ENCODE measurements at regions not wholly inside any gene's neighbourhood (a gene's known extent, or its start where the extent isn't known, plus 50 kb on each side); places are given as distances from the start of the nearest gene placed in this dataset.

- H3K27ac Mint-ChIP-seq: no peak overlapping the region
- no peaks in the 10 kb centered on the region for H3K36me3 Mint-ChIP-seq
- no peak for DNase-seq (ENCODE audit: low spot score in 2 of 2)
- H3K9me3 Mint-ChIP-seq: no peaks in the 10 kb centered on the region
- no peaks in the 10 kb centered on the region for H3K4me1 Mint-ChIP-seq
- no peak overlapping the region for H3K4me3 Mint-ChIP-seq
- no peak for ATAC-seq
These were observed 72.9 kb upstream of the SEPTIN5 start for GRCh38 chr22:19641254-19641982.

- no peaks in the 10 kb centered on the region for H3K4me1 Mint-ChIP-seq
- no peak overlapping the region for H3K27ac Mint-ChIP-seq
- ATAC-seq (no peak), DNase-seq (ENCODE audit: low spot score in 2 of 2) (no peak)
- no peak overlapping the region for H3K4me3 Mint-ChIP-seq
- H3K9me3 Mint-ChIP-seq: peaks cover 2% of the 10 kb centered on the region
- no peaks in the 10 kb centered on the region for H3K36me3 Mint-ChIP-seq
These were observed 72.3 kb upstream of the SEPTIN5 start for GRCh38 chr22:19641983-19642451.

GRCh38 chr22:19643448-19644313 is 70.6 kb upstream of the SEPTIN5 start:
- no peak for ATAC-seq
- no peak for DNase-seq (ENCODE audit: low spot score in 2 of 2)
- Mint-ChIP-seq H3K9me3 (peaks cover 11% of the 10 kb centered on the region), H3K27ac (no peak overlapping the region), H3K4me3 (no peak overlapping the region), H3K36me3 (no peaks in the 10 kb centered on the region), H3K4me1 (no peaks in the 10 kb centered on the region)

GRCh38 chr22:19644314-19645223 is 69.7 kb upstream of the SEPTIN5 start:
- H3K36me3 Mint-ChIP-seq: no peaks in the 10 kb centered on the region
- no peak for ATAC-seq
- no peaks in the 10 kb centered on the region for H3K4me1 Mint-ChIP-seq
- peaks cover 18% of the 10 kb centered on the region for H3K9me3 Mint-ChIP-seq
- DNase-seq (ENCODE audit: low spot score in 2 of 2): no peak
- no peak overlapping the region for H3K27ac Mint-ChIP-seq
- no peak overlapping the region for H3K4me3 Mint-ChIP-seq

- no peak overlapping the region for H3K4me3 Mint-ChIP-seq
- H3K36me3 Mint-ChIP-seq: no peaks in the 10 kb centered on the region
- DNase-seq (ENCODE audit: low spot score in 2 of 2) (no peak), ATAC-seq (no peak)
- no peaks in the 10 kb centered on the region for H3K4me1 Mint-ChIP-seq
- peaks cover 18% of the 10 kb centered on the region for H3K9me3 Mint-ChIP-seq
- H3K27ac Mint-ChIP-seq: no peak overlapping the region
These were observed 68.9 kb upstream of the SEPTIN5 start for GRCh38 chr22:19645391-19645790.

- no peak overlapping the region for H3K27ac Mint-ChIP-seq
- no peaks in the 10 kb centered on the region for H3K4me1 Mint-ChIP-seq
- DNase-seq (ENCODE audit: low spot score in 2 of 2) (no peak), ATAC-seq (no peak)
- H3K9me3 Mint-ChIP-seq: peaks cover 18% of the 10 kb centered on the region
- no peak overlapping the region for H3K4me3 Mint-ChIP-seq
- no peaks in the 10 kb centered on the region for H3K36me3 Mint-ChIP-seq
These were observed 68.4 kb upstream of the SEPTIN5 start for GRCh38 chr22:19645905-19646304.

- H3K4me1 Mint-ChIP-seq: no peaks in the 10 kb centered on the region
- no peaks in the 10 kb centered on the region for H3K36me3 Mint-ChIP-seq
- DNase-seq (ENCODE audit: low spot score in 2 of 2): no peak
- no peak for ATAC-seq
- H3K27ac Mint-ChIP-seq: no peak overlapping the region
- H3K9me3 Mint-ChIP-seq: peaks cover 18% of the 10 kb centered on the region
- no peak overlapping the region for H3K4me3 Mint-ChIP-seq
These were observed 67.9 kb upstream of the SEPTIN5 start for GRCh38 chr22:19646383-19646782.

- no peak overlapping the region for H3K27ac Mint-ChIP-seq
- DNase-seq (ENCODE audit: low spot score in 2 of 2) (no peak), ATAC-seq (no peak)
- H3K36me3 Mint-ChIP-seq: no peaks in the 10 kb centered on the region
- H3K9me3 Mint-ChIP-seq: peaks cover 18% of the 10 kb centered on the region
- H3K4me3 Mint-ChIP-seq: no peak overlapping the region
- H3K4me1 Mint-ChIP-seq: no peaks in the 10 kb centered on the region
These were observed 65.8 kb upstream of the SEPTIN5 start for GRCh38 chr22:19648419-19648929.

- H3K4me3 Mint-ChIP-seq: no peak overlapping the region
- H3K4me1 Mint-ChIP-seq: no peaks in the 10 kb centered on the region
- H3K36me3 Mint-ChIP-seq: no peaks in the 10 kb centered on the region
- peaks cover 14% of the 10 kb centered on the region for H3K9me3 Mint-ChIP-seq
- ATAC-seq: no peak
- DNase-seq (ENCODE audit: low spot score in 2 of 2): no peak
- no peak overlapping the region for H3K27ac Mint-ChIP-seq
These were observed 62.0 kb upstream of the SEPTIN5 start for GRCh38 chr22:19652316-19652715.

- ATAC-seq (no peak), DNase-seq (ENCODE audit: low spot score in 2 of 2) (no peak)
- Mint-ChIP-seq H3K27ac (no peak overlapping the region), H3K9me3 (peaks cover under 1% of the 10 kb centered on the region), H3K36me3 (no peaks in the 10 kb centered on the region), H3K4me1 (no peaks in the 10 kb centered on the region), H3K4me3 (no peak overlapping the region)
These were observed 59.8 kb upstream of the SEPTIN5 start for GRCh38 chr22:19654338-19654987.

GRCh38 chr22:19655399-19655798 is 58.9 kb upstream of the SEPTIN5 start:
- ATAC-seq (no peak), DNase-seq (ENCODE audit: low spot score in 2 of 2) (no peak)
- Mint-ChIP-seq H3K27ac (no peak overlapping the region), H3K4me3 (no peak overlapping the region), H3K9me3 (no peaks in the 10 kb centered on the region), H3K36me3 (no peaks in the 10 kb centered on the region), H3K4me1 (no peaks in the 10 kb centered on the region)

- no peak for DNase-seq (ENCODE audit: low spot score in 2 of 2)
- Mint-ChIP-seq H3K36me3 (no peaks in the 10 kb centered on the region), H3K4me3 (no peak overlapping the region), H3K4me1 (no peaks in the 10 kb centered on the region), H3K9me3 (no peaks in the 10 kb centered on the region), H3K27ac (no peak overlapping the region)
- peak; percentile 16 for ATAC-seq
These were observed 57.6 kb upstream of the SEPTIN5 start for GRCh38 chr22:19656541-19657251.

- Mint-ChIP-seq H3K36me3 (no peaks in the 10 kb centered on the region), H3K4me1 (no peaks in the 10 kb centered on the region), H3K4me3 (no peak overlapping the region), H3K27ac (no peak overlapping the region), H3K9me3 (no peaks in the 10 kb centered on the region)
- DNase-seq (ENCODE audit: low spot score in 2 of 2): no peak
- no peak for ATAC-seq
These were observed 56.8 kb upstream of the SEPTIN5 start for GRCh38 chr22:19657252-19658056.
